Astrocyte (in vitro differentiated cells and primary cell): ENCODE measurements at regions not wholly inside any gene's neighbourhood (a gene's known extent, or its start where the extent isn't known, plus 50 kb on each side); places are given as distances from the start of the nearest gene placed in this dataset.
A peak's percentile ranks its signal among the peaks of the same experiment; 100 is the strongest.

ENCODE experiments used
- DNase-seq: peaks from one replicate; pipeline ENCODE4 v3.0.0-alpha.2; 2010; ENCODE audit warnings: low read depth
- FAIRE-seq: peaks from 2 replicates; lab custom pipeline; 2011; peaks lifted over from hg19 to GRCh38; lab: Jason Lieb, UNC
- H2AFZ ChIP-seq: 2 replicates; pipeline ENCODE4 v1.6.0; 2012; ENCODE audit warnings: low read depth, low read length, inconsistent platforms
- H3K27ac ChIP-seq: 2 replicates; pipeline ENCODE4 v1.5.1; 2011; ENCODE audit warnings: low read depth, low read length, inconsistent platforms
- H3K27me3 ChIP-seq: 2 replicates; pipeline ENCODE4 v1.6.0; 2011; ENCODE audit warnings: low read length, inconsistent platforms; ENCODE audit not compliant: insufficient read depth
- H3K36me3 ChIP-seq: 2 replicates; pipeline ENCODE4 v1.5.1; 2011; ENCODE audit warnings: low read length, inconsistent platforms; ENCODE audit not compliant: insufficient read depth
- H3K4me1 ChIP-seq: 2 replicates; pipeline ENCODE4 v1.5.1; 2011; ENCODE audit warnings: low read length, inconsistent platforms; ENCODE audit not compliant: insufficient read depth
- H3K4me2 ChIP-seq: 2 replicates; pipeline ENCODE4 v1.6.0; 2012; ENCODE audit warnings: low read length, inconsistent platforms
- H3K4me3 ChIP-seq: 2 replicates; pipeline ENCODE4 v1.5.1; 2011; ENCODE audit warnings: low read depth, mild to moderate bottlenecking, low read length, inconsistent platforms; ENCODE audit not compliant: insufficient read depth
- H3K79me2 ChIP-seq: 2 replicates; pipeline ENCODE4 v1.6.0; 2012; ENCODE audit warnings: mild to moderate bottlenecking, low read length, inconsistent platforms; ENCODE audit not compliant: insufficient read depth
- H3K9ac ChIP-seq: 2 replicates; pipeline ENCODE4 v1.6.0; 2012; ENCODE audit warnings: mild to moderate bottlenecking, low read length, inconsistent platforms
- H3K9me3 ChIP-seq: 2 replicates; pipeline ENCODE4 v1.5.1; 2012; ENCODE audit warnings: low read depth, mild to moderate bottlenecking, low read length, inconsistent platforms; ENCODE audit not compliant: insufficient read depth
- H4K20me1 ChIP-seq: 2 replicates; pipeline ENCODE4 v1.6.0; 2012; ENCODE audit warnings: low read length, inconsistent platforms; ENCODE audit not compliant: insufficient read depth
- H3K27ac Mint-ChIP-seq: one replicate; pipeline ENCODE4 v1.8.0; 2021; ENCODE audit warnings: mild to moderate bottlenecking, mixed read lengths; ENCODE audit not compliant: unreplicated experiment
- H3K27me3 Mint-ChIP-seq: one replicate; pipeline ENCODE4 v1.8.0; 2021; ENCODE audit warnings: low read depth, mixed read lengths; ENCODE audit not compliant: unreplicated experiment
- H3K36me3 Mint-ChIP-seq: one replicate; pipeline ENCODE4 v1.8.0; 2021; ENCODE audit warnings: low read depth, mixed read lengths; ENCODE audit not compliant: unreplicated experiment
- H3K4me1 Mint-ChIP-seq: one replicate; pipeline ENCODE4 v1.8.0; 2021; ENCODE audit warnings: low read depth, mixed read lengths; ENCODE audit not compliant: unreplicated experiment
- H3K4me3 Mint-ChIP-seq: one replicate; pipeline ENCODE4 v1.8.0; 2021; ENCODE audit warnings: mild to moderate bottlenecking, moderate library complexity, mixed read lengths; ENCODE audit not compliant: unreplicated experiment
- H3K9me3 Mint-ChIP-seq: one replicate; pipeline ENCODE4 v1.8.0; 2021; ENCODE audit warnings: mild to moderate bottlenecking, mixed read lengths; ENCODE audit not compliant: unreplicated experiment
- CTCF ChIP-seq: IDR thresholded peaks from 2 replicates; pipeline ENCODE4 v1.5.1; 2011; ENCODE audit warnings: low read depth, mild to moderate bottlenecking, inconsistent platforms, low read length, moderate library complexity; ENCODE audit not compliant: insufficient read depth
- EZH2 ChIP-seq: IDR thresholded peaks from 2 replicates; pipeline ENCODE4 v1.6.1; 2012; ENCODE audit warnings: mild to moderate bottlenecking, low read length, inconsistent platforms; ENCODE audit not compliant: insufficient read depth

GRCh38 chr3:14299767-14300166, 102.6 kb upstream of the SLC6A6 start:
- no peaks in the 10 kb centered on the region for H4K20me1 ChIP-seq
- DNase-seq = no peak
- no peak overlapping the region for H3K4me2 ChIP-seq
- no peak for FAIRE-seq
- no peak overlapping the region for H3K9ac ChIP-seq
- peaks cover 3% of the 10 kb centered on the region for H3K4me1 ChIP-seq
- no peak overlapping the region for H3K4me3 Mint-ChIP-seq
- H3K79me2 ChIP-seq = no peaks in the 10 kb centered on the region
- no peaks in the 10 kb centered on the region for H3K36me3 ChIP-seq
- no peak overlapping the region for H2AFZ ChIP-seq
- peaks cover 33% of the 10 kb centered on the region for H3K27me3 Mint-ChIP-seq
- H3K36me3 Mint-ChIP-seq = no peaks in the 10 kb centered on the region
- H3K27ac ChIP-seq = no peak overlapping the region
- TF ChIP-seq EZH2 (no peak), CTCF (no peak)
- H3K4me1 Mint-ChIP-seq = peaks cover 2% of the 10 kb centered on the region
- no peak overlapping the region for H3K27ac Mint-ChIP-seq
- no peaks in the 10 kb centered on the region for H3K9me3 ChIP-seq
- no peaks in the 10 kb centered on the region for H3K9me3 Mint-ChIP-seq
- peaks cover 43% of the 10 kb centered on the region for H3K27me3 ChIP-seq
- no peak overlapping the region for H3K4me3 ChIP-seq

GRCh38 chr3:14300721-14301399, 101.5 kb upstream of the SLC6A6 start:
- DNase-seq (peak; percentile 10), FAIRE-seq (no peak)
- Histone ChIP-seq H3K27me3 (peaks cover 44% of the 10 kb centered on the region), H3K79me2 (no peaks in the 10 kb centered on the region), H3K36me3 (no peaks in the 10 kb centered on the region), H3K4me2 (no peak overlapping the region), H3K4me3 (no peak overlapping the region), H3K27ac (no peak overlapping the region), H3K9me3 (no peaks in the 10 kb centered on the region), H3K4me1 (peaks cover 3% of the 10 kb centered on the region), H4K20me1 (no peaks in the 10 kb centered on the region), H2AFZ (no peak overlapping the region), H3K9ac (no peak overlapping the region)
- TF ChIP-seq CTCF = no peak
- no peak for TF ChIP-seq EZH2
- Mint-ChIP-seq H3K4me3 (no peak overlapping the region), H3K27ac (no peak overlapping the region), H3K27me3 (peaks cover 44% of the 10 kb centered on the region), H3K4me1 (peaks cover 2% of the 10 kb centered on the region), H3K36me3 (no peaks in the 10 kb centered on the region), H3K9me3 (no peaks in the 10 kb centered on the region)

DNA sequence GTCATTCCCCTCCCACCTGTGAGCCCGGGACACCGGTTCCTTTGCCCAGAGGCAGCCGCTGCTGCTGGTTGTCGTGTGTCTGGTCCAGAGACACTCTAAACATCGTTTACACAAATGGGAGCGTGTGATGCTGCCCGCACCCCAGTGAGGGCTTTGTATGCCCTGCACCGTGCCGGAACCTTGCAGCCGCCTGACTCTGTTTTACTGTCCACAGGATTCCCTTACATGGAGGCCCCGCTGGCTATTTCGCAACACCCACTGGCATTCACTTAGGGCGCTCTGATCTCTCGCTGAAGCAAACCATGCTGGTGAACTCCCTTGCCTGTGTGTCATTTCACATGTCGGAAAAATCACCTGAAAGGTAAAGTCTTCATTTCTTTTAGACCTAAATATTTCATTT, 100.8 kb upstream of the SLC6A6 start:
- Histone ChIP-seq H4K20me1 (no peaks in the 10 kb centered on the region), H3K9ac (no peak overlapping the region), H3K79me2 (no peaks in the 10 kb centered on the region), H3K36me3 (no peaks in the 10 kb centered on the region), H2AFZ (no peak overlapping the region), H3K27ac (no peak overlapping the region), H3K9me3 (no peaks in the 10 kb centered on the region), H3K4me2 (no peak overlapping the region), H3K4me1 (peaks cover 3% of the 10 kb centered on the region), H3K27me3 (peaks cover 40% of the 10 kb centered on the region), H3K4me3 (no peak overlapping the region)
- TF ChIP-seq CTCF = no peak
- no peak for TF ChIP-seq EZH2
- Mint-ChIP-seq H3K27ac (no peak overlapping the region), H3K27me3 (peaks cover 51% of the 10 kb centered on the region), H3K4me1 (peaks cover 2% of the 10 kb centered on the region), H3K4me3 (no peak overlapping the region), H3K36me3 (no peaks in the 10 kb centered on the region), H3K9me3 (no peaks in the 10 kb centered on the region)
- FAIRE-seq (no peak), DNase-seq (no peak)
